ENCODE measurements at regions not wholly inside any gene's neighbourhood (a gene's known extent, or its start where the extent isn't known, plus 50 kb on each side); places are given as distances from the start of the nearest gene placed in this dataset.
"Not testable (repeated sequence)": the region's sequence is repeated elsewhere in the genome, so short reads cannot be mapped to it uniquely, and the experiment has no call there.

GRCh38 chr9:94191706-94192105 lies 67.4 kb upstream of the ZNF169 start:
- not testable (repeated sequence) for DNase-seq

DNA sequence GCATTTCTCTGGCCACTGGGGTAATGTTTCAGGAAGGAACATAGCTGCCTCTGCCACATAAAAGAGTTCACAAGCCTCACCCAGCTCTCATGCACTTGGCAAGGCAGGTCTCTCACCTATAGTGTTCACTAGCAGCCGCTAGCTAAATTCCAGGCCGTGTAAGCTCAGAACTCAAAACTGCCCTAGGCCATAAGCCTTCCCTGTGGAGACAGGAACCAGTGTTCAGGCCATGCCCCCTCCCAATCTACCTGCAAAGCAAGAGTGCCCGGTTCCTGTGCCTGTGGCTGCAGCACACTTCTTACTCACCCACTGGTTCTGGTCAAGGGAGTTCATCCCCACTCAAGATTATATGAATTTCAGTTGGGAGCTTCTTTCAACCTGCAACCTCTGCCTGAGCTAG lies 60.7 kb upstream of the ZNF169 start:
- DNase-seq: no peak

GRCh38 chr9:94199776-94200175 lies 59.3 kb upstream of the ZNF169 start:
- DNase-seq: no peak

DNA sequence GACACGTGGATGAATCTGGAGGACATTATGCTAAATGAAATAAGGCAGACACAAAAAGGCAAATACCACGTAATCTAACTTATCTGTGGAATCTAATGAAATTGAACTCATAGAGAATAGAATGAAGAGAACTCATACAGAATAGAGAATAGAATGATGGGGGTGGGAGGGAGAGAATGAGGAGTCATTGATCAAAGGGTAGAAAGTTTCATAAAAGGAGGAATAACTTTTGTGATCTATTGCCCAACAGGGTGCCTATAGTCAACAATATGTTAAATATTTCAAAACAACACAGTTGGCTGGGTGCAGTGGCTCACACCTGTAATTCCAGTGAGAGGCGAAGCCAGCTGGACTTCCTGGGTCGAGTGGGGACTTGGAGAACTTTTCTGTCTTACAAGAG lies 54.9 kb upstream of the ZNF169 start:
- no peak for DNase-seq

GRCh38 chr9:94207781-94208180 lies 51.3 kb upstream of the ZNF169 start:
- DNase-seq: no peak
